ENCODE measurements at regions not wholly inside any gene's neighbourhood (a gene's known extent, or its start where the extent isn't known, plus 50 kb on each side); places are given as distances from the start of the nearest gene placed in this dataset.

GRCh38 chr13:95480791-95481780 is 71.4 kb upstream of the CLDN10 start:
- TF ChIP-seq CTCF (IDR thresholded peaks at IDR 0.05 in 8 of 11, conservative IDR thresholded peaks at IDR 0.05 in 3 of 11) (no peak), POLR2AphosphoS5 (IDR thresholded peaks at IDR 0.05) (no peak)

All from spleen (tissue), 7 donors.